GM13977 (cell line): ENCODE measurements at regions not wholly inside any gene's neighbourhood (a gene's known extent, or its start where the extent isn't known, plus 50 kb on each side); places are given as distances from the start of the nearest gene placed in this dataset.

Experiments
- DNase-seq: peaks from one replicate; pipeline ENCODE4 v3.0.0; 2012; ENCODE audit warnings: low spot score
- CTCF ChIP-seq: IDR thresholded peaks from 2 replicates; pipeline ENCODE4 v1.5.1; 2012; ENCODE audit warnings: mild to moderate bottlenecking, control low read depth; ENCODE audit not compliant: insufficient read depth; ENCODE audit errors: extremely low read depth, missing control alignments
- in situ Hi-C: fragments of 300-500 bp; cut with MboI; formaldehyde crosslinking; loops from one replicate; pipeline ENCODE4 v1.12.0; 2022; ENCODE audit warnings: low sequenced_read_pairs, low pct_unique_long_range_greater_than_20kb, mixed read lengths, inconsistent platforms; ENCODE audit not compliant: unreplicated experiment

GRCh38 chr15:96766366-96766765, 435.9 kb downstream of the NR2F2 start:
- DNase-seq = no peak
- no peak for TF ChIP-seq CTCF
- in situ Hi-C loops = no loop called here

- TF ChIP-seq CTCF = no peak
- in situ Hi-C loops = no loop called here
- no peak for DNase-seq
Observed at GRCh38 chr15:96767703-96768434, 437.4 kb downstream of the NR2F2 start.

GRCh38 chr15:96768435-96768789, 437.9 kb downstream of the NR2F2 start:
- no peak for TF ChIP-seq CTCF
- in situ Hi-C loops = no loop called here
- DNase-seq = no peak

GRCh38 chr15:96771035-96771434, 440.5 kb downstream of the NR2F2 start:
- in situ Hi-C loops = no loop called here
- no peak for TF ChIP-seq CTCF

GRCh38 chr15:96774216-96774615, 443.7 kb downstream of the NR2F2 start:
- in situ Hi-C loops = no loop called here
- DNase-seq = no peak
- TF ChIP-seq CTCF = no peak

More at GRCh38 chr15:96771035-96771434, 440.5 kb downstream of the NR2F2 start:
- DNase-seq = no peak

GRCh38 chr15:96783746-96784145, 453.2 kb downstream of the NR2F2 start:
- TF ChIP-seq CTCF = no peak
- in situ Hi-C loops = no loop called here
- DNase-seq = no peak
